Esophagus squamous epithelium (tissue), 4 donors: ENCODE measurements at regions not wholly inside any gene's neighbourhood (a gene's known extent, or its start where the extent isn't known, plus 50 kb on each side); places are given as distances from the start of the nearest gene placed in this dataset.

ENCODE experiments used
- CTCF ChIP-seq, 6 experiments: fragments of 450-650 bp in 4 of 6; fragments of 200-600 bp in 2 of 6; sonication (generic) in 2 of 6; IDR thresholded peaks; one replicate each; pipeline ENCODE4 v1.5.1; 2016 to 2019; ENCODE audit warnings: antibody characterized with exemption in 6 of 6, mild to moderate bottlenecking in 4 of 6, moderate library complexity in 4 of 6
- POLR2A ChIP-seq, 4 donors: fragments of 450-650 bp; IDR thresholded peaks; one replicate each; pipeline ENCODE4 v1.6.1; 2017; ENCODE audit warnings: antibody characterized with exemption in 4 of 4, mild to moderate bottlenecking in 4 of 4, moderate library complexity in 3 of 4

- TF ChIP-seq CTCF (IDR thresholded peaks at IDR 0.05) (no peak), POLR2A (IDR thresholded peaks at IDR 0.05) (no peak)
Measured at GRCh38 chr3:145359040-145359439, 801.9 kb downstream of the PLOD2 start.
